HEK293T (cell line): ENCODE measurements at regions not wholly inside any gene's neighbourhood (a gene's known extent, or its start where the extent isn't known, plus 50 kb on each side); places are given as distances from the start of the nearest gene placed in this dataset.

Experiments
- CTCF ChIA-PET: fragments of 350-600 bp; formaldehyde crosslinking; extraction: SDS; loops from one replicate; lab custom pipeline; 2021; ENCODE audit warnings: antibody characterized with exemption, inconsistent platforms; lab: Yijun Ruan, JAX
- POLR2A ChIA-PET: fragments of 350-600 bp; formaldehyde crosslinking; extraction: SDS; loops from one replicate; lab custom pipeline; 2020; ENCODE audit warnings: antibody characterized with exemption, inconsistent platforms; lab: Yijun Ruan, JAX
- DNase-seq: peaks from one replicate; pipeline ENCODE4 v3.0.0; 2012; ENCODE audit warnings: mixed read lengths; ENCODE audit errors: extremely low spot score
- ARNT ChIP-seq: fragments of 450-650 bp; IDR thresholded peaks from 2 replicates; pipeline ENCODE4 v1.6.1; 2017; ENCODE audit warnings: mild to moderate bottlenecking
- BHLHE40 ChIP-seq: fragments of 450-650 bp; IDR thresholded peaks from 2 replicates; pipeline ENCODE4 v1.6.1; 2016; ENCODE audit warnings: mild to moderate bottlenecking, moderate library complexity, borderline replicate concordance
- CTBP1 ChIP-seq: fragments of 450-650 bp; IDR thresholded peaks from 2 replicates; pipeline ENCODE4 v1.6.1; 2016; ENCODE audit warnings: borderline replicate concordance
- ELF4 ChIP-seq: fragments of 450-650 bp; IDR thresholded peaks from 2 replicates; pipeline ENCODE4 v1.6.1; 2017; ENCODE audit warnings: antibody characterized with exemption
- FOXA1 ChIP-seq: fragments of 450-650 bp; IDR thresholded peaks from 2 replicates; pipeline ENCODE4 v1.6.1; 2016; ENCODE audit warnings: mild to moderate bottlenecking
- FOXK2 ChIP-seq: fragments of 450-650 bp; IDR thresholded peaks from 2 replicates; pipeline ENCODE4 v1.6.1; 2016; ENCODE audit warnings: mild to moderate bottlenecking
- FOXM1 ChIP-seq: fragments of 450-650 bp; IDR thresholded peaks from 2 replicates; pipeline ENCODE4 v1.6.1; 2017; ENCODE audit warnings: mild to moderate bottlenecking, borderline replicate concordance
- HDGF ChIP-seq: fragments of 450-650 bp; IDR thresholded peaks from 2 replicates; pipeline ENCODE4 v1.6.1; 2017; ENCODE audit warnings: antibody characterized with exemption, borderline replicate concordance
- L3MBTL2 ChIP-seq: fragments of 450-650 bp; conservative IDR thresholded peaks from 2 replicates; pipeline ENCODE4 v1.6.1; 2016; ENCODE audit warnings: mild to moderate bottlenecking
- LEF1 ChIP-seq: fragments of 450-650 bp; IDR thresholded peaks from 2 replicates; pipeline ENCODE4 v1.6.1; 2017; ENCODE audit warnings: mild to moderate bottlenecking, borderline replicate concordance
- NFRKB ChIP-seq: fragments of 450-650 bp; IDR thresholded peaks from 2 replicates; pipeline ENCODE4 v1.6.1; 2016; ENCODE audit warnings: mild to moderate bottlenecking, moderate library complexity
- PKNOX1 ChIP-seq: fragments of 450-650 bp; IDR thresholded peaks from 2 replicates; pipeline ENCODE4 v1.6.1; 2016
- SP1 ChIP-seq: fragments of 450-650 bp; IDR thresholded peaks from 2 replicates; pipeline ENCODE4 v1.6.1; 2017
- SUZ12 ChIP-seq: fragments of 450-650 bp; IDR thresholded peaks from 2 replicates; pipeline ENCODE4 v1.6.1; 2016; ENCODE audit warnings: mild to moderate bottlenecking
- TARDBP ChIP-seq: fragments of 450-650 bp; IDR thresholded peaks from 2 replicates; pipeline ENCODE4 v1.6.1; 2016
- ZNF384 ChIP-seq: fragments of 450-650 bp; IDR thresholded peaks from 2 replicates; pipeline ENCODE4 v1.6.1; 2016

DNA sequence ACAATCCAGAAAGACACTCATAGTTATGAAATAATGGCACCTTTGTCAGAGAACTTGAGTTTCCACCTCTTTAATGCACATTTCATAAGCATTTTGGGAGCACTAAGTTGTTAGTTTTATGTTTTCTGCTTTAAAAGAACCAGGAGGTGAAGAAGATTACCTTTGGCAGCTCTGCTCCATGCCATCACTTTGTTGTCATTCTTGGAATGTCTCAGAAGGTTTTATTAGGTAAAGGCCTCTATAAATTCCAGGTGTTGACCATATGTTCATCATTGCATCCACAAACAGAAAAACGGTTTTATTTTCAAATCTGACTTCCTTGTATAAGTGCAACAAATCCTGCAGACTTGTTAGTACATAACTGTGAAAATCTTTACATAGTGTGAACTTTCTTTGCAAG, 424.8 kb downstream of the MDFIC start:
- TF ChIP-seq FOXK2 (no peak), PKNOX1 (no peak), L3MBTL2 (no peak), ELF4 (no peak), ARNT (no peak), SP1 (no peak)
- POLR2A ChIA-PET = no interaction called here

GRCh38 chr7:115340828-115341227, 418.9 kb downstream of the MDFIC start:
- no peak for DNase-seq
- ChIA-PET CTCF (no interaction called here), POLR2A (no interaction called here)
- no peak for TF ChIP-seq LEF1
- TF ChIP-seq BHLHE40 = no peak
- no peak for TF ChIP-seq TARDBP
- no peak for TF ChIP-seq ELF4
- no peak for TF ChIP-seq PKNOX1
- TF ChIP-seq SUZ12 = no peak
- TF ChIP-seq L3MBTL2 = no peak
- no peak for TF ChIP-seq FOXK2

More for the DNA sequence above, 424.8 kb downstream of the MDFIC start:
- CTCF ChIA-PET = no interaction called here
- no peak for DNase-seq

DNA sequence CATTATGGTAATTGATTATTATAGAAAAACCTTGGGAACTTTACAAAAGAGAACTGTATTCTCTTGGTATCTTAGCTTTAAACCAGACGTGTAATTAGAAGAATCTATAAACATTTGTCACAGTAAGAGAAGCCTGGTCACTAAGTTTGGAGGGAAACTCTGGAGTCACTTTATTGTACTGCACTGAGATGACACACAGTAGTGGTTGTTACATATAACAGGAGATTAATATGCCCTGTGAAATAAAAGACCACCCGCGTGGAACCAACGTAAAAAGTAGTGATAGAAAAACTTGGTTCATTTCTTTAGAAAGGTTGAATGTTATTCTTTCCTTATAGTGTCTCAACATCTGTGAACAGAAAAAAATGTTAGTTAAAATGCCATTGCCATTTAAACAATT, 416.1 kb downstream of the MDFIC start:
- ChIA-PET CTCF (no interaction called here), POLR2A (no interaction called here)
- TF ChIP-seq CTBP1 = no peak
- no peak for TF ChIP-seq BHLHE40
- no peak for TF ChIP-seq TARDBP
- no peak for TF ChIP-seq PKNOX1
- no peak for TF ChIP-seq HDGF
- no peak for TF ChIP-seq SUZ12
- TF ChIP-seq ARNT = no peak
- TF ChIP-seq SP1 = no peak
- TF ChIP-seq ELF4 = no peak
- TF ChIP-seq ZNF384 = no peak
- TF ChIP-seq FOXK2 = no peak
- no peak for TF ChIP-seq L3MBTL2
- no peak for TF ChIP-seq NFRKB
- TF ChIP-seq FOXM1 = no peak
- no peak for TF ChIP-seq LEF1
- no peak for TF ChIP-seq FOXA1
- no peak for DNase-seq

GRCh38 chr7:115332691-115333090, 410.8 kb downstream of the MDFIC start:
- TF ChIP-seq FOXM1 = no peak
- no peak for TF ChIP-seq NFRKB
- no peak for TF ChIP-seq FOXA1
- TF ChIP-seq PKNOX1 = no peak
- TF ChIP-seq FOXK2 = no peak
- no peak for TF ChIP-seq ELF4
- TF ChIP-seq ZNF384 = no peak
- no peak for TF ChIP-seq TARDBP
- TF ChIP-seq SP1 = no peak
- TF ChIP-seq CTBP1 = no peak
- TF ChIP-seq ARNT = no peak
- no peak for TF ChIP-seq L3MBTL2
- no peak for TF ChIP-seq SUZ12
- no peak for TF ChIP-seq LEF1
- no peak for TF ChIP-seq HDGF
- no peak for TF ChIP-seq BHLHE40
- no peak for DNase-seq
- POLR2A ChIA-PET = no interaction called here
- CTCF ChIA-PET = no interaction called here

- POLR2A ChIA-PET = no interaction called here
- DNase-seq = no peak
- TF ChIP-seq LEF1 (no peak), L3MBTL2 (no peak), ZNF384 (no peak), CTBP1 (no peak), FOXA1 (no peak), SP1 (no peak), HDGF (no peak), NFRKB (no peak), TARDBP (no peak)
- CTCF ChIA-PET = no interaction called here
Observed at GRCh38 chr7:115329006-115329405, 407.1 kb downstream of the MDFIC start.

DNA sequence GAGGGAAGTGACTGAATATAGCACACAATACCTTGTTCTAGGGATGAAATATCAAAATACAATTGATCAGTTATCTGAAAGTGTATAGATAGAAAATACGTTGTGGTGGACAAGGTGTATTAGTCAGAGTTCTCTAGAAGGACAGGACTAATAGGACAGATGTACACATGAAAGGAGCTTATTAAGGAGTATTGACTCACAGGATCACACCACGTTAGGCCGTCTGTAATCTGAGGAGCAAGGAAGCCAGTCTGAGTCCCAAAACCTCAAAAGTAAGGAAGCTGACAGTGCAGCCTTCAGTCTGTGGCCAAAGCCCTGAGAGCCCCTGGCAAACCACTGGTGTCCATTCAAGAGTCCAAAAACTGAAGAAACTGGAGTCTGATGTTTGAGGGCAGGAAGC, 406.1 kb downstream of the MDFIC start:
- TF ChIP-seq FOXM1 = no peak
- no peak for TF ChIP-seq BHLHE40
- DNase-seq = no peak
- ChIA-PET CTCF (no interaction called here), POLR2A (no interaction called here)

DNA sequence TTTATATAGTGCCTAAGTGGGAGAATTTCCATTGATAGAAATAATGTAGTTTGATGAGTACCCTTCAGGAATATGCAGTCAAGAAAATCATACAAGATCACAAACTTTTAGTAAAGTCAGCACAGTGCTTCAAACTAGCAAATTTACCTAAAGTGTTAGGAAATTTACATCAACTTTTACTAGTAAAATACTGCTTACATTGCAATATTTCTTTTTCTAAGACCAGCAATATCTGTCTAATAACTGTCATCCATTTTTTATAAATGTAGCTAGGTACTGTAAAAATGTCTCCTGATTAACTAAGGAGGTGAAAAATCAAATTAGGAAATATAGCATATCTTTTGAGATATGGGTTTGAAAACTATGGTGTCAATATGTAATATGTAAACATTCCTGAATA, 405.4 kb downstream of the MDFIC start:
- CTCF ChIA-PET = no interaction called here
- TF ChIP-seq FOXA1 = no peak
- TF ChIP-seq FOXM1 = no peak
- no peak for TF ChIP-seq ZNF384
- TF ChIP-seq ARNT = no peak
- DNase-seq = no peak

More for the DNA sequence above, 405.4 kb downstream of the MDFIC start:
- POLR2A ChIA-PET = no interaction called here
